Stimulated activated naive CD8-positive, alpha-beta T cell treated with anti-CD3 and anti-CD28 coated beads, Interleukin-15, Interleukin-2, amounts not matched to agents 100 U/mL and 50 U/mL, for 24 hours (primary cell): ENCODE measurements at regions not wholly inside any gene's neighbourhood (a gene's known extent, or its start where the extent isn't known, plus 50 kb on each side); places are given as distances from the start of the nearest gene placed in this dataset.
A peak's percentile ranks its signal among the peaks of the same experiment; 100 is the strongest.
"Not testable (repeated sequence)": the region's sequence is repeated elsewhere in the genome, so short reads cannot be mapped to it uniquely, and the experiment has no call there.

Experiments used
- ATAC-seq: fragments of 150-1000 bp; cut with Tn5 transposase; one replicate; pipeline ENCODE4 v1.10.0; 2021
- DNase-seq: peaks from one replicate; pipeline ENCODE4 v3.0.0; 2021

DNA sequence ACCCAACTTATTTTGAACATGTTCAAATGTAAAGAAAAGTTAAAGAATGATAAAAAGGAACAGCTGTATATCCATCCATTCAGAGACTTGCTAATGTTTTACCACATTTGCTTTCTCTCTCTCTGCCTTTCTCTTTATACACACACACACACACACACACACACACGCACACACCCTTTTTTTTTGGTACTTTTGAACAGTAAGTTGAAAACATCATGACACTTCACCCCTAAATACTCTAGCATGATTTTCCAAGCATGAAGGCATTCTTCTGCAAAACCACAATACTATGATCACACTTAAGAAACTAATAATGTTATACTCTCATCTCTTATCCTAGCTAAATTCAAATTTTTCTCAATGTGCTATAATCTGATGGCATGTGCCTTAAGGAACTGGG lies 192.3 kb downstream of the UTRN start:
- ATAC-seq (no peak), DNase-seq (no peak)

DNA sequence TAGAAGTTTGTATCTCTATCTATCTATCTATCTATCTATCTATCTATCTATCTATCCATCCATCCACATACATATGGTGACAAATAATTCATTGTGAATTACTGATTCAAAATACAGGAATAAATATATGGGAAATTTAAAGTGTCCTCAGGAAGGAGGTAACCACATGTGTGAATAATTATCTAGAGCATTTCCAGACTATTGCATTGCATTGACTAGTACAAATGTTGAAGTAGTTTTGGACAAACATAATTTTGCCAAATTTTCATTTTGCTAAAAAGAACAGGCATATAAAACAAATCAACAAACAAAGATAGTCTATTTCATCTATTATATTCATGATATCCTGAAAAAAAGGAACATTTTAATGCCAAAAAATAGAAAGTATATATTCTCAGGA lies 192.7 kb downstream of the UTRN start:
- ATAC-seq (no peak), DNase-seq (no peak)

DNA sequence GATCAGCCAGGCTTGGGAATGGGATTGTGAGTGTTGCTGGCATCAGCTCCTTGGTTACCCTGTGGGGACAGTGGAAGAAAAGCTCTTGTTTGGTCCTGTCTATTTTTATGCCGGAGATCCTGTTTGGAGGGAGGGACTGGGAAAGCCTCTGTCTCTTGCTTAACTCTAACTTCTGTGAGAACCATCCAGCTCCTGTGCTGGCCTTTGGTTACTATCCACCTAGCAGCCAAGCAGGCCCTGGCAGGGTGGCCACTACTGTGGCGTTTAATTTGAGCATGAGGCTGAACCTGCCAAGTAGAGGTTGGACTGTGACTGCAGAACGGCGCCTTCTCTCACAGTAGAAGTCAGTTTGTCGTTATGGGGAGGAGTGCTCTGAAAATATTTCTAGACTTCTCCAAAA lies 193.3 kb downstream of the UTRN start:
- ATAC-seq (no peak), DNase-seq (no peak)

DNA sequence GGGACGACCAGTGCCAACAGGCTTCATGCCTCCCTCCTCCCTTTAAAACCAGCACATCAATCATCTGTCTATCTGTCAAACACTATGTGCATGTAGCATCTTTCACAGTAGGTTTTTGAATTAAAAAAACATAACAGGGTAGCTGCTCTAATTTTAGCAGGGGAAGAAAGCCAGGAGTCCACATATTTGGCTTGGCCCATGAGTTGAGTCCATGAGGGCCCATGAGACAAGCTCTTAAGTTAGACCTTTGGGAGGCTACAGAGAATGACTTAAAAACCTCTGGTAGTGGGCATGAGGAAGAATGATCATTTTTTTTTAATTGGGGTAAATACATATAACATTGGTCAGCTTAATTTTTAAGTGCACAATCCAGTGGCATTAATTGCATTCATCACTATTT lies 194.9 kb downstream of the UTRN start:
- DNase-seq (no peak), ATAC-seq (no peak)

DNA sequence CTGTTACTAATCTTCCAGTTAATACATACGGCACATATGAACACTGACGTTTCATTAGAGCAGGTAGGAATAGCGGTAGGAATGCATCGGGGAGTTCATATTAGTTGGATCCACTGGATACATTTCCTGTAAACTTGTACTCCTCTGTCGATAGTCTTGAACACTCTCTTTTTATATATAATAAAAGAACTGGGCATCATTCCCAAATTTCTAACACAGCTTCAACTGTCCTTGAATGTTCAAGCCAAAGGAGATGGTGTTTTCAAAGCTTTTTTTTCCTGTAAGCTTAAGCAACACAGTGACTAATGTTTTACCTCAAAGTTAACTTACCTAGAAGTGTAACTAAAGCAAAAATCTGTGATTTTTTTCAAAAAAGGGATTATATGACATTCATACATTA lies 195.3 kb downstream of the UTRN start:
- DNase-seq (no peak), ATAC-seq (no peak)

DNA sequence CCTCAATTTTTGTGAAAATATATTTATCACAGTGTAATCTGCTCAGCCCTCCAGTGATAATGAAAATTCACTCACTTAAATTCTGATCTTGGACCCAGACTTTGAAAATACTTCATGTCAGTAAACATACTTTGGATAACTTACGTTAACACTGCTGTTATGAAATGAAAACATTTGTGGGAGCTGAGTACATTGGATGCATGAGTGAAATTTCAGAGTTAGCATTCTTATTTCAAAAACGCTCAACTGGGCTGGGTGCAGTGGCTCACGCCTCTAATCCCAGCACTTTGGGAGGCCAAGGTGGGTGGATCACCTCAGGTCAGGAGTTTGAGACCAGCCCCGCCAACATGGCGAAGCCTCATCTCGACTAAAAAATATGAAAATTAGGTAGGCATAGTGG lies 196.4 kb downstream of the UTRN start:
- ATAC-seq (no peak), DNase-seq (no peak)

DNA sequence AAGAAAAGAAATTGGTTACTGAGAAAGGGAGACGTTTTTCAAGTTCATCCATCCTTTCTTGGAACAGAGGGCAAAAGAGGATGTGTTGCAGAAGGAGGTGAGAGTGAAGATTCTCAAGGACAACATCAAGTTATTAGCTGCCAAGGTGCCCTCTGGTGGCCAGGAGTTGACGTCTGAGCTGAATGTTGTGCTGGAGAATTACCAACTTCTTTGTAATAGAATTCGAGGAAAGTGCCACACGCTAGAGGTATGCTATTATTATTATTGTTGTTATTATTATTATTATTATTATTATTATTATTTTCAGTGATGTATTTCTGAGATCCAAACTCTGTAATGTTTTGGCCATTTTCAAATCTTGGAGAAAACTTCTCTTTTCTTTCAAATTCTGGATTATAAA lies 197.0 kb downstream of the UTRN start:
- ATAC-seq (peak; percentile 79), DNase-seq (peak; percentile 72)

DNA sequence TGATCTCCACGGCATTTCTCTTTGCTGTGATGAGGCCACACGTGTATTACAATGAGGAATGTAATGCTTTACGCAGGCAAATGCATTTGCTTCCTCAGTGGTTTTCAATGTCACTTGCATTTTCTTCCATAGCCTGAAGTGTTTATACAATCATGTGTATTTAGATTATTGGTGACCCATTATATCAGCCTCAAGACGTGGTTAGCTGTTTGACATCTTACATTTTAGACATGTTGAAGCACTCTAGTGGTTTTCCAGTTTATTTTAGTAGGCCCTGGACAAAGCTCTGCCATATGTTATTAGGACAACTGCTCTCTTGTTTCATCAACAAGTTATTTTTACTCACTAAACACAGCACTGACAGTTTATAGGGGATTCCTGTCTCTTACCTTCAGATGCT lies 200.4 kb downstream of the UTRN start:
- no peak for DNase-seq
- no peak for ATAC-seq

DNA sequence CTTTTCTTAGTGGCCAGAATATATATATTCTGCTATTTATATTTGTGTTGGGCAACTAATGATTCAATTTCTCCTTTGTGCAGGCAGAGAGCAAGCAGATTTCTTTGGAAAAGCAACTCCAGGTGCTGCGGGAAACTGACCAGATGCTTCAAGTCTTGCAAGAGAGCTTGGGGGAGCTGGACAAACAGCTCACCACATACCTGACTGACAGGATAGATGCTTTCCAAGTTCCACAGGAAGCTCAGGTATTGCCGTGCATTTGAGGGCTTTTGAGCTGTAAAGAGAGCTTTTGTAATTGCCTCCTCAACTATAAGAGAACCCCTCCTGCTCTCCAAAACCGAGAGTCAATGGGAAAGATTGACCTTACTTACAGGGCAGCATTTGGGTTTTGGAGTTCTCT lies 203.5 kb downstream of the UTRN start:
- no peak for ATAC-seq
- DNase-seq, result no peak

DNA sequence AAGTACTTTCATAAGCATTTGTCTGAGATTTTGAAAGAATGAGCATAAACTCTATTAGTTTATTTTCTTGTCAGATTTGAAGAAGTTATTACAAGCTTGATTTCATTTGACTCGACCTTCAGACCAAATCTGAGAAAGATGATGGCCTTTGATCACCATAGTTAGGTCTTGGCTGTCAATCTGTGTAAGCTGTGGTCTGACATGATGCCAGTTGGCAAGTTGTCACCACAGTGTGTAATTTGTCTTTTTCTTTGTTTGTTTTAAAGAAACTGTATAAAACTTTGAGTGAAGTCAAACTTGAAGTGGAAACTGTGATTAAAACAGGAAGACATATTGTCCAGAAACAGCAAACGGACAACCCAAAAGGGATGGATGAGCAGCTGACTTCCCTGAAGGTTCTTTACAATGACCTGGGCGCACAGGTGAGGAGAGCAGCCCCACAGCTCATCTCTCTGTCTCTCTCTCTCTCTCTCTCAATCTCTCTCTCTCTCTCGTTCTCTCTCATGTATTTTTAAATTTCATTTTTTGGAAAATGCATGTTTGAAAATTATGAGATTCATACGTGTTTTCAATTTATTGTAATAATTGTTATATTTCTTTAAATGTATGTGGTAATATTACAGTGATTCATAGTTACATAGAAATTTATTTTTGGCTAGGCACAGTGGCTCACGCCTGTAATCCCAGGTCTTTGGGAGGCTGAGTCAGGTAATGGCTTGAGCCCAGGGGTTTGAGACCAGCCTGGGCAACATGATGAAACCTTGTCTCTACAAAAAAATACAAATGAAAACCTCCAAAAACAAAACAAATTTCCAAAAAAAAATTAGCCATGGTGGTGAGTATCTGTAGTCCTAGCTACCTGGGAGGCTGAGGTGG lies 208.1 kb downstream of the UTRN start:
- no peak for DNase-seq
- ATAC-seq, result no peak

DNA sequence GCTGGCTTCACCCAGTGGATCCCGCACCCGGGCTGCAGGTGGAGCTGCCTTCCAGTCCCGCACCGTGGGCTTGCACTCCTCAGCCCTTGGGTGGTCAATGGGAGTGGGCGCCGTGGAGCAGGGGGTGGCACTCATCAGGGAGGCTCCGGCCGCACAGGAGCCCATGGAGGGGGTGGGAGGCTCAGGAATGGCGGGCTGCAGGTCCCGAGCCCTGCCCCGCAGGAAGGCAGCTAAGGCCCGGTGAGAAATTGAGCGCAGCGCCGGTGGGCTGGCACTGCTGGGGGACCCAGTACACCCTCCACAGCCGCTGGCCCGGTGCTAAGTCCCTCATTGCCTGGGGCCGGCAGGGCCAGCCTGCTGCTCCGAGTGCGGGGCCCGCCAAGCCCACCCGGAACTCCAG lies 209.9 kb downstream of the UTRN start:
- not testable (repeated sequence) for DNase-seq, ATAC-seq

DNA sequence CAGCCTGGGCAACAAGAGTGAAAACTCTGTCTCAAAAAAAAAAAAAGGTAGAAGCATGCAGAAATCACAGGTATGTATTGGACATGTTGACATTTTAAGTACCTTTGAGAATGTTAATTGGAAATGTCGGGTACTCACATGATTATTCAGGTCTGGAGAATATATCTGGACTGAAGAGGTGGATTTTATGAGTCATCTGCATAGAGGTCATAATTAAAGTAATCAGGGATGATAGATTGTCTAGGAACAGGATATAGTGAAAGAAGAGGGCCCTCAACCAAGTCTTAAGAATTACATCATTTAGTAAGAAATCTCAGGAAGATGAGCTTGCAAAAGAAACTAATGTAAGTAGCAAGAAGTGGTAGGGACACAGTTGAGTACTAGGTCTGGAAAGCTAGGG lies 212.5 kb downstream of the UTRN start:
- ATAC-seq (no peak), DNase-seq (no peak)

DNA sequence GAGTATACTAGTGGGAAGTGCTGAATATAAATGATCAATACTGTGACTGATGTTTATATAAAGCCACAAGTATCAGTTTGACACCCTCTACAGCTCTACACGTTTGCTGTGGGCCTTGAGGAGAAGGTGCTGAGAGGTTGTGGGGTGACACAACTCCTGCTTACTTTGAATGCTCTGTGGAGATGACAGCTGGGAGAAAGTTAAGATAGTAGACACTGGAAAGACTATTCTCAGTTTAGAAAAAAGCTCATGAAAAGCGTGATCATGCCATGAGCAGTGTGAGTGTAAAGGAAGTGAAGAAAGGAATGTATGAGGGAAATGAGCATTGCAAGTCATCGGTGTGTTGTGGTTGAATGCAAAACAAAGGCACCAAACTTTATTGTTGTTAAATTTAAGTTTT lies 215.8 kb downstream of the UTRN start:
- no peak for DNase-seq
- ATAC-seq, result peak; percentile 75

DNA sequence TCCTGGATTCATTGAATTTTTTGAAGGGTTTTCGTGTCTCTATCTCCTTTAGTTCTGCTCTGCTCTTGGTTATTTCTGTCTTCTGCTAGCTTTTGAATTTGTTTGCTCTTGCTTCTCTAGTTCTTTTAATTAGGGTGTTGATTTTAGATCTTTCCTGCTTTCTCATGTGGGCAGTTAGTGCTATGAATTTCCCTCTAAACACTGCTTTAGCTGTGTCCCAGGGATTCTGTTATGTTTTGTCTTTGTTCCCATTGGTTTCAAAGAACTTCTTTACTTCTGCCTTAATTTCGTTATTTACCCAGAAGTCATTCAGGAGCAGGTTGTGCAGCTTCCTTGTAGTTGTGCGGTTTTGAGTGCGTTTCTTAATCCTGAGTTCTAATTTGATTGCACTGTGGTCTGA lies 220.1 kb downstream of the UTRN start:
- DNase-seq, ATAC-seq: not testable (repeated sequence)

DNA sequence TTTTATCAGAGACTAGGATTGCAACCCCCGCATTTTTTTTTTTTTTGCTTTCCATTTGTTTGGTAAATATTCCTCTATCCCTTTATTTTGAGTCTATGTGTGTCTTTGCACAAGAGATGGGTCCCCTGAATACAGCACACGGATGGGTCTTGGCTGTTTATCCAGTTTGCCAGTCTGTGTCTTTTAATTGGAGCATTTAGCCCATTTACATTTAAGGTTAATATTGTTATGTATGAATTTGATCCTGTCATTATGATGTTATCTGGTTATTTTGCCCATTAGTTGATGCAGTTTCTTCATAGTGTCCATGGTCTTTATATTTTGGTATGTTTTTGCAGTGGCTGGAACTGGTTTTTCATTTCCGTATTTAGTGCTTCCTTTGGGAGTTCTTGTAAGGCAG lies 220.9 kb downstream of the UTRN start:
- DNase-seq, ATAC-seq: not testable (repeated sequence)

DNA sequence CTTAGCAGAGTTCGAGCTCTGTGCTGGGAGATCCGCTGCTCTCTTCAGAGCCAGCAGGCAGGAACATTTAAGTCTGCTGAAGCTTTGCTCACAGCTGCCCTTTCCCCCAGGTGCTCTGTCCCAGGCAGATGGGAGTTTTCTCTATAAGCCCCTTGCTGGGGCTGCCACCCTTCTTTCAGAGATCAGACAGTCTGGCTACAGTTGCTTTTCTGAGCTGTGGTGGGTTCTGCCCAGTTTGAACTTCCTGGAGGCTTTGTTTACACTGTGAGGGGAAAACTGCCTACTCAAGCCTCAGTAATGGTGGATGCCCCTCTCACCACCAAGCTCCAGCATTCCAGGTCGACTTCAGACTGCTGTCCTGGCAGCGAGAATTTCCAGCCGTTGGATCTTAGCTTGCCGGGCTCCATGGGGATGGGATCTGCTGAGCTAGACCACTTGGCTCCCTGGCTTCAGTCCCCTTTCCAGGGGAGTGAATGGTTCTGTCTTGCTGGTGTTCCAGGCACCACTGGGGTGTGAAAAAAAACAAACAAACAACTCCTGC lies 222.7 kb downstream of the UTRN start:
- ATAC-seq, DNase-seq: not testable (repeated sequence)

DNA sequence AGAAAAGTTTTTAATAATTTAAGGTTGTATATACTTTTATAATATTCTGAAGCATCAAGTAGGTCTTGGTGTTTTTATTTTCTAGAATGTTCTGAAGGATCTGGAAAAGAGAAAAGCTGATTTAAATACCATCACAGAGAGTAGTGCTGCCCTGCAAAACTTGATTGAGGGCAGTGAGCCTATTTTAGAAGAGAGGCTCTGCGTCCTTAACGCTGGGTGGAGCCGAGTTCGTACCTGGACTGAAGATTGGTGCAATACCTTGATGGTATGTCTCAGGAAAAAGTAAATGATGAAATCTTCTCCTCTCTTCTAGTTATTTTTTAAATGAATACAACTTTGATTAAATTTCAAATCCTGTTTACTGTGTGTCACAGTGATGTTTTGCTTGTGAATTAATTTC lies 225.7 kb downstream of the UTRN start:
- ATAC-seq (no peak), DNase-seq (no peak)

DNA sequence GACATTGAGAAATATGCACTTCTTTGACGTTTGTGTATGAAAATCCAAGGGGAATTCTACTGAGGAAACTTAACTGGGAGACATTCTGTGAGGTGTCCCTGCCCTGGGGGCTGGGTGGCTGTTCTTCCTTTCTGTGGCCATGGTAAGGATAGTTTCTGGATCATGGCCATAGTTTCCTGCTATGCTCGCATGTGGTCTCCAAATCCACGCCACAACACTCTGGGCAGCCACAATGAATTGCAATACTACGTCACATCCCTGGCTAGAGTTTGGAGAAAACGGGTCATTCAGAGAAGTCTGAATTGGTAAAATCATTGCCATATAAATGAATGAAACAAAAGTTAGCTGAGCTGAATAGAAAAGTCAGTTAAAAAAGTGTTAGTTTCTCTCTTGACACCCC lies 230.6 kb downstream of the UTRN start:
- ATAC-seq (no peak), DNase-seq (no peak)

DNA sequence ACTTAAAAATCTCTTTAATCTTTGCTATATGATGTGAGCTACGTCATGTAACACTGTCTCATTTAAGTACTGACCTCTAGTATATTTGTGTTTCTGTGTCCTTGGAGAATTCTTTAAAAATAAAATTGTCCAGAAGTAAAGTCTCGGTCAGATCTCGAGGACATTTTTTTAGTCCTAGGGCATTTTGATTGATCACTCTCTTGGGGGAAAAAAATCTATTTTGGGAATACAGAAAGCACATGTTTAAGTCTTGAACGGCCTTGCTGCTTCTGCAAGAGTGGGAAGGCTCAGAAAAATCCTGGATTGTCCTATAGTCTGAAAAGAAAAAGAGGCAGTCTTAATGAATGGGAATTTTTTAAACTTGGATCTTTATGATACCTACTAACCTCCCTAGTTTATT lies 234.3 kb downstream of the UTRN start:
- no peak for DNase-seq
- ATAC-seq, result no peak

DNA sequence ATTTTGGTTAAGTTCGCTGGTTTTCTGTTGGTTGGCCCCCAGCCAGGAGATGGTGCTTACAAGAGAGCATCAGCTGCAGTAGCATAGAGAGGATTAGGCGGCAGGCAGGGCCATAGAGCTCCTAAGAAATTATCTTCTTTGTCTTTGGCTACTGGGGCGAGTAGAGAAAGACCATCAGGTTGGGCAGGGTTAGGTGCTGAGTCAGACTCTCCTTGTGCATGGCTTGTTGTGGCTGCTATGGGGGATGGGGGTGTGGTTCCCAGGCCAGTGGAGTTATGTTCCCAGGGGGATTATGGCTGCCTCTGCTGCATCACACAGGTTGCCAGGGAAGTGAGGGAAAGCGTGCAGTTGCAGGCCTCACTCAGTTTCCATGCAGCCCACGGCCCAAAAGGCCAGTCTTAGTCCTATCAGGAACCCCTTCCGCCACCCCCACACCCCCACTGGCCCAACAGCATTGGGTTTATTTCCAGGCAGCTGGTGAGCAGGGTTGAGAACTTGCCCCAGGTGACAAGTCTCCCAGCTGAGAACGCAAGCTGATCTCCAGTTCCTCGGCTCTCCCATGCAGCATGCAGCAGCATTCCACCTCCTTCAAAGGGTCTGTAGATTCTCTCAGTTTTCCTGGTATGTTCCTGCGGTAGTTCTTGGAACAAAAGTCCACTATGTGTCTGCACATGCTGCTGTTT lies 243.7 kb downstream of the UTRN start:
- no peak for DNase-seq
- no peak for ATAC-seq

DNA sequence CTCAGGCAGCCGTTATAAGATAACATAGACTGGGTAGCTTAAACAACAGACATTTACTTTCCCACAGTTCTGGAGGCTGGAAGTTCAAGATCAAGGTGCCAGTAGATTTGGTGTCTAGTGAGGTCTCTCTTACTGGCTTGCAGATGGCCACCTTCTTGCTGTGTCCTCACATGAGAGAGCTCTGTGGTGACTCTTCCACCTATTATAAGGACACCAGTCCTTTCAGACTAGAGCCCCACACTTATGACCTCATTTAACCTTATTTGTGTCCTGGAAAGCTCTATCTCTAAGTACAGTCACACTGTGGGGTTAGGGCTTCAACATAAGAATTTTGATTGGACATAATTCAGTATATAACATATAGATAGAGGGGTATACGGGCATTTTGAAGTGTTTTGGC lies 245.0 kb downstream of the UTRN start:
- ATAC-seq, result no peak
- DNase-seq, result no peak

DNA sequence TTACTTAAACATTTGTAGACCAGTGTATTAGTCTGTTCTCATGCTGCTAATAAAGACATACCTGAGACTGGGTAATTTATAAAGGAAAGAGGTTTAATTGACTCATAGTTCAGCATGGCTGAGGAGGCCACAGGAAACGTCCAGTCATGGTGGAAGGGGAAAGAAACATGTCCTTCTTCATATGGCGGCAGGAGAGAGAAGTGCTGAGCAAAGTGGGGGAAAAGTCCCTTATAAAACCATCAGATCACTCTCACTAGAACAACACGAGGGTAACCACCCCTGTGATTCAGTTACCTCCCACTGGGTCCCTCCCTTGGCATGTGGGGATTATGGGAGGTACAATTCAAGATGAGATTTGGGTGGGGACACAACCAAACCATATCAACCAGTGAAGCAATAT lies 247.1 kb downstream of the UTRN start:
- not testable (repeated sequence) for ATAC-seq, DNase-seq

DNA sequence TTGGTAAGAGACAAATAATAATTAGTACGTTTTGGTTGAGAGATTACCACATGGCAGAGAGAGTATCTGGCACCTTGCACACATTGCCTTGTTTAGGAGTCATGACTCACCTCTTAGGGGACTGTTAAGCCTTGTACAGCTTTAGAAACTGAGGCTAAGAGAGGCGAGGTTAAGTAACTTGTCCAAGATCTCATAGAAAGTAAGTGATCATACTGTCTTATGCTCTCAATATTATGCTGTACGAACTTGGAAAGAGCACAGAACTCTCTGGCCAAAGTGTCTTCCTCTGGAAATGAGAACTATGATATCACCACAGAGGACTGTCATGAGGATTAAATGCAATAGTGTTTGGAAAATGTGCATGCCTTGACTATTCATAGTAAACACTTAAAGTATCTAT lies 249.0 kb downstream of the UTRN start:
- DNase-seq, result no peak
- ATAC-seq, result no peak

DNA sequence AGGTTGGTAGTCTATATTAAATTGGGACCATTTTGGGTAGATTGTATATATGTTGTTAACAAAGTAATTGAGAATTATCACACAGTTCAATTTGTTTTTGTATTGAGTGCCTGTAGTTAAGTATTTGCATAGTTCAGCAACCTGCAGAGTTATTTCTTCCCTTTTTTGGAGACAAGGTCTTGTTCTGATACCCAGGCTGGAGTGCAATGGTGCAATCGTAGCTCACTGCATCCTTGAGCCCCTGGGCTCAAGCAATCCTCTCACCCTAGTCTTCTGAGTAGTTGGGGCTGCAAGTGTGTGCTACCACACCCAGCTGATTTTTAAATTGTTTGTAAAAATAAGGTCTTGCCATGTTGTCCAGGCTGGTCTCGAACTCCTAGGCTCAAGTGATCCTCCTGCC lies 250.5 kb downstream of the UTRN start:
- no peak for ATAC-seq
- no peak for DNase-seq
